HCT116 (cell line): ENCODE measurements at regions not wholly inside any gene's neighbourhood (a gene's known extent, or its start where the extent isn't known, plus 50 kb on each side); places are given as distances from the start of the nearest gene placed in this dataset.

Source experiments
- ATAC-seq: fragments of 200-7000 bp; cut with Tn5 transposase; 2 replicates; pipeline ENCODE4 v1.9.1; 2020; ENCODE audit warnings: mild to moderate bottlenecking, moderate library complexity
- BruUV-seq: library from RNA; stranded (reverse); fragments of 400-500 nt; replicated peaks from 2 replicates; lab custom pipeline; 2021; lab: Mats Ljungman, UMichigan
- CTCF ChIA-PET: fragments of 300-600 bp; sonication (Branson Sonifier 250); formaldehyde crosslinking; loops from one replicate; lab custom pipeline; 2021; ENCODE audit warnings: antibody characterized with exemption; lab: Charles Lee
- POLR2A ChIA-PET: fragments of 300-600, 350-600 bp; sonication (Branson Sonifier 250); formaldehyde crosslinking; loops from one replicate; lab custom pipeline; 2021; ENCODE audit warnings: antibody characterized with exemption; lab: Charles Lee
- RAD21 ChIA-PET, 2 experiments: fragments of 300-600 bp; sonication (Branson Sonifier 250); formaldehyde crosslinking; loops; one replicate each; lab custom pipeline; 2023; ENCODE audit warnings: low total read pairs in 2 of 2; ENCODE audit not compliant: uncharacterized antibody in 2 of 2, unreplicated experiment in 2 of 2, low non-redundant PET in 1 of 2; lab: Charles Lee
- DNase-seq: peaks from one replicate; pipeline ENCODE4 v3.0.0-alpha.2; 2010; ENCODE audit warnings: low read depth, low spot score
- H2AFZ ChIP-seq: fragments of 200-600 bp; shearing (Covaris generic), sonication (generic); 2 replicates; pipeline ENCODE4 v1.6.1; 2017; ENCODE audit warnings: low read depth, mixed run types, mixed read lengths, antibody characterized with exemption, low read length; ENCODE audit not compliant: poor library complexity, severe bottlenecking
- H3K27ac ChIP-seq: 2 replicates; pipeline ENCODE4 v1.5.1; 2012; ENCODE audit warnings: low read depth, low read length
- H3K27me3 ChIP-seq: fragments of 200-600 bp; sonication (generic); 2 replicates; pipeline ENCODE4 v1.6.1; 2016; ENCODE audit warnings: mixed run types, low read length, mixed read lengths; ENCODE audit not compliant: insufficient read depth
- H3K36me3 ChIP-seq, 2 experiments: fragments of 200-500 bp in 1 of 2; fragments of 200-600 bp in 1 of 2; sonication (Bioruptor generic) in 1 of 2; sonication (generic) in 1 of 2; 2 replicates each; pipeline versions ENCODE4 v1.5.1 to v1.6.1; 2014 to 2016; ENCODE audit warnings: low read length in 2 of 2, inconsistent platforms in 1 of 2, mixed read lengths in 1 of 2, mixed run types in 1 of 2; ENCODE audit not compliant: insufficient read depth in 2 of 2, control insufficient read depth in 1 of 2
- H3K4me1 ChIP-seq, 2 experiments: fragments of 200-600 bp in 1 of 2; sonication (generic) in 1 of 2; 2 replicates each; pipeline versions ENCODE4 v1.5.1 to v1.6.1; 2012 to 2017; ENCODE audit warnings: low read length in 2 of 2, inconsistent platforms in 1 of 2, mild to moderate bottlenecking in 1 of 2, mixed read lengths in 1 of 2, mixed run types in 1 of 2, moderate library complexity in 1 of 2; ENCODE audit not compliant: insufficient read depth in 2 of 2, control insufficient read depth in 1 of 2
- H3K4me2 ChIP-seq: fragments of 200-600 bp; sonication (generic); 2 replicates; pipeline ENCODE4 v1.6.1; 2017; ENCODE audit warnings: mixed run types, low read length, mixed read lengths
- H3K4me3 ChIP-seq, 2 experiments: fragments of 200-600 bp in 1 of 2; sonication (generic) in 1 of 2; replicated peaks in 1 of 2; 2 replicates each; pipeline ENCODE4 v1.5.1; 2011 to 2016; ENCODE audit warnings: low read length in 2 of 2, control low read depth in 1 of 2, low read depth in 1 of 2, mild to moderate bottlenecking in 1 of 2, mixed read lengths in 1 of 2, mixed run types in 1 of 2
- H3K79me2 ChIP-seq: fragments of 200-600 bp; sonication (generic); 2 replicates; pipeline ENCODE4 v1.6.1; 2017; ENCODE audit warnings: mild to moderate bottlenecking, mixed run types, low read length, moderate library complexity, mixed read lengths; ENCODE audit not compliant: insufficient read depth
- H3K9ac ChIP-seq: fragments of 200-600 bp; sonication (generic); 2 replicates; pipeline ENCODE4 v1.6.1; 2016; ENCODE audit warnings: low read length, mixed read lengths
- H3K9me2 ChIP-seq: fragments of 200-600 bp; sonication (generic), shearing (Covaris generic); 2 replicates; pipeline ENCODE4 v1.6.1; 2017; ENCODE audit warnings: mixed run types, mild to moderate bottlenecking, moderate library complexity; ENCODE audit not compliant: insufficient read depth
- H3K9me3 ChIP-seq, 2 experiments: fragments of 200-500 bp in 1 of 2; fragments of 200-600 bp in 1 of 2; sonication (Bioruptor generic) in 1 of 2; sonication (generic) in 1 of 2; 2 replicates each; pipeline ENCODE4 v1.6.1; 2014 to 2017; ENCODE audit warnings: low read length in 2 of 2, mixed read lengths in 2 of 2, inconsistent platforms in 1 of 2, low read depth in 1 of 2, mild to moderate bottlenecking in 1 of 2, mixed run types in 1 of 2, moderate library complexity in 1 of 2; ENCODE audit not compliant: control insufficient read depth in 1 of 2, insufficient read depth in 1 of 2
- H4K20me1 ChIP-seq: fragments of 200-600 bp; sonication (generic), shearing (Covaris generic); 2 replicates; pipeline ENCODE4 v1.6.1; 2017; ENCODE audit warnings: mixed run types, mild to moderate bottlenecking, moderate library complexity; ENCODE audit not compliant: insufficient read depth
- ATF3 ChIP-seq: IDR thresholded peaks from 2 replicates; pipeline ENCODE4 v1.6.1; 2012
- CBX3 ChIP-seq: IDR thresholded peaks from 2 replicates; pipeline ENCODE4 v1.6.1; 2012; ENCODE audit warnings: low read depth
- CEBPB ChIP-seq: IDR thresholded peaks from 2 replicates; pipeline ENCODE4 v1.6.1; 2012; ENCODE audit warnings: low read depth
- CTCF ChIP-seq, 3 experiments: fragments of 200-600 bp in 1 of 3; sonication (generic) in 1 of 3; IDR thresholded peaks in 2 of 3; conservative IDR thresholded peaks in 1 of 3; 2 replicates each; pipeline ENCODE4 v1.5.1; 2012 to 2017; ENCODE audit warnings: low read depth in 2 of 3, low read length in 2 of 3, antibody characterized with exemption in 1 of 3, borderline replicate concordance in 1 of 3, control low read depth in 1 of 3, mild to moderate bottlenecking in 1 of 3, mixed read lengths in 1 of 3, mixed run types in 1 of 3, moderate library complexity in 1 of 3; ENCODE audit not compliant: insufficient read depth in 1 of 3
- EGR1 ChIP-seq: IDR thresholded peaks from 2 replicates; pipeline ENCODE4 v1.6.1; 2012; ENCODE audit warnings: low read depth
- ELF1 ChIP-seq: IDR thresholded peaks from 2 replicates; pipeline ENCODE4 v1.6.1; 2012; ENCODE audit warnings: low read depth, borderline replicate concordance
- EZH2 ChIP-seq: fragments of 200-600 bp; sonication (generic); IDR thresholded peaks from 2 replicates; pipeline ENCODE4 v1.6.1; 2017; ENCODE audit warnings: antibody characterized with exemption, mixed run types
- EZH2phosphoT487 ChIP-seq: fragments of 200-600 bp; IDR thresholded peaks from 2 replicates; pipeline ENCODE4 v1.6.1; 2018; ENCODE audit warnings: antibody characterized with exemption, borderline replicate concordance
- FOSL1 ChIP-seq: IDR thresholded peaks from 2 replicates; pipeline ENCODE4 v1.6.1; 2012; ENCODE audit warnings: low read depth
- POLR2A ChIP-seq: IDR thresholded peaks from 2 replicates; pipeline ENCODE4 v1.7.0; 2011; ENCODE audit warnings: borderline replicate concordance; ENCODE audit not compliant: insufficient read depth, insufficient read length; ENCODE audit errors: extremely low read depth
- POLR2AphosphoS5 ChIP-seq: IDR thresholded peaks from 2 replicates; pipeline ENCODE4 v1.6.1; 2011; ENCODE audit warnings: mild to moderate bottlenecking, low read depth, low read length, moderate library complexity
- RAD21 ChIP-seq: IDR thresholded peaks from 2 replicates; pipeline ENCODE4 v1.6.1; 2012; ENCODE audit warnings: low read depth, mild to moderate bottlenecking
- SIN3A ChIP-seq: IDR thresholded peaks from 2 replicates; pipeline ENCODE4 v1.6.1; 2012; ENCODE audit warnings: low read depth
- SRF ChIP-seq: IDR thresholded peaks from 2 replicates; pipeline ENCODE4 v1.6.1; 2012; ENCODE audit warnings: low read depth
- YY1 ChIP-seq: IDR thresholded peaks from 2 replicates; pipeline ENCODE4 v1.6.1; 2011; ENCODE audit warnings: low read length, low read depth, moderate library complexity, mild to moderate bottlenecking; ENCODE audit not compliant: insufficient replicate concordance; ENCODE audit errors: extremely low read depth
- ZBTB33 ChIP-seq: IDR thresholded peaks from 2 replicates; pipeline ENCODE4 v1.6.1; 2011; ENCODE audit warnings: mild to moderate bottlenecking, low read length, moderate library complexity; ENCODE audit not compliant: insufficient replicate concordance; ENCODE audit errors: extremely low read depth
- ZFX ChIP-seq: fragments of 450-650 bp; IDR thresholded peaks from 2 replicates; pipeline ENCODE4 v1.6.1; 2017
- ZNF274 ChIP-seq: fragments of 200-500 bp; sonication (Bioruptor generic); IDR thresholded peaks from 2 replicates; pipeline ENCODE4 v1.6.1; 2014; ENCODE audit warnings: mild to moderate bottlenecking, low read depth, low read length, inconsistent platforms
- intact Hi-C: fragments of 100-400 bp; cut with micrococcal nuclease; formaldehyde crosslinking; loops from 2 replicates; pipeline ENCODE4 v1.10.0; 2022

- H3K79me2 ChIP-seq: no peaks in the 10 kb centered on the region
- H3K9me3 ChIP-seq: no peaks in the 10 kb centered on the region
- 0 out of 2 replicates have a peak overlapping the region, but pooled peaks have one; percentile 12 for H3K4me2 ChIP-seq
- peaks cover 0 to 6% of the 10 kb centered on the region in 2 experiments; a peak in 1 of 4 replicates for H3K4me1 ChIP-seq
- no peaks in the 10 kb centered on the region for H3K36me3 ChIP-seq
- CTCF ChIA-PET: no interaction called here
- RAD21 ChIA-PET: no interaction called here
- intact Hi-C loops: no loop called here
- H3K9me2 ChIP-seq: no peaks in the 10 kb centered on the region
- POLR2A ChIA-PET: no interaction called here
- TF ChIP-seq EGR1 (no peak), RAD21 (no peak), EZH2 (no peak), POLR2A (no peak), ATF3 (no peak), ZFX (no peak), YY1 (no peak), POLR2AphosphoS5 (no peak), SIN3A (no peak), SRF (no peak), CTCF (IDR thresholded peaks at IDR 0.05 in 2 of 3, conservative IDR thresholded peaks at IDR 0.05 in 1 of 3; ENCODE audit: borderline replicate concordance in 1 of 3, insufficient read depth in 1 of 3, low read depth in 2 of 3, low read length in 2 of 3) (no peak), ZNF274 (no peak), CEBPB (no peak), ELF1 (no peak), CBX3 (no peak), EZH2phosphoT487 (no peak), ZBTB33 (no peak), FOSL1 (no peak)
- TF ChIP-seq, all 23 proteins: peak for 0
- Histone ChIP-seq H3K4me3 (no peak overlapping the region), H3K27ac (no peak overlapping the region), H2AFZ (no peak overlapping the region), H3K9ac (no peak overlapping the region), H3K27me3 (no peaks in the 10 kb centered on the region), H4K20me1 (no peaks in the 10 kb centered on the region)
- DNase-seq: no peak
- no peak for ATAC-seq
- BruUV-seq: no TSS peak
These were observed 1121.6 kb upstream of the AMELY start for GRCh38 chrY:8033200-8033599.
